Peyer's patch (tissue), 4 donors: ENCODE measurements at regions not wholly inside any gene's neighbourhood (a gene's known extent, or its start where the extent isn't known, plus 50 kb on each side); places are given as distances from the start of the nearest gene placed in this dataset.

Experiments used
- CTCF ChIP-seq, 6 experiments: fragments of 450-650 bp in 4 of 6; fragments of 200-600 bp in 2 of 6; sonication (generic) in 1 of 6; IDR thresholded peaks; one replicate each; pipeline ENCODE4 v1.5.1; 2017 to 2019; ENCODE audit warnings: antibody characterized with exemption in 6 of 6, mild to moderate bottlenecking in 3 of 6, moderate library complexity in 1 of 6
- POLR2A ChIP-seq, 2 donors: fragments of 450-650 bp; IDR thresholded peaks; one replicate each; pipeline ENCODE4 v1.5.1; 2017; ENCODE audit warnings: antibody characterized with exemption in 2 of 2, mild to moderate bottlenecking in 2 of 2, moderate library complexity in 2 of 2

DNA sequence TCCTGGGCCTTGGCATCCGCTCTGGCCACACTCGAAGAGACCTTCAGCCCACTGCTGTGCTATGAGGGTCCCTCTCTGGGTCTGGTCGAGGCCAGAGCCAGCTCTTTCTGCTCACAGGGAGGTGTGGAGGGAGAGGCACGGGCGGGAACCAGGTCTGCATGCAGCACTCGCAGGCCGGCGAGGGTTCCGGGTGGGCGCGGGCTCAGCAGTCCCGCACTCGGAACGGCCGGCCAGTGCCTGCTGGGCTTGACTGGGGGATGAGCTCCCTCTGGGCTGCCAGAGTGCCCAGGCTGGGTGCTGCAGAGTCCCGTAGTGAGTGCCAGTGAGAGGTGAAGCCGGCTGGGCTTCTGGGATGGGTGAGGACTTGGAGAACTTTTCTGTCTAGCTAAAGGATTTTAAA is 882.7 kb downstream of the XPNPEP1 start:
- no peak for TF ChIP-seq CTCF (IDR thresholded peaks at IDR 0.05)
- no peak for TF ChIP-seq POLR2A (IDR thresholded peaks at IDR 0.05)
